ENCODE measurements at regions not wholly inside any gene's neighbourhood (a gene's known extent, or its start where the extent isn't known, plus 50 kb on each side); places are given as distances from the start of the nearest gene placed in this dataset.

DNA sequence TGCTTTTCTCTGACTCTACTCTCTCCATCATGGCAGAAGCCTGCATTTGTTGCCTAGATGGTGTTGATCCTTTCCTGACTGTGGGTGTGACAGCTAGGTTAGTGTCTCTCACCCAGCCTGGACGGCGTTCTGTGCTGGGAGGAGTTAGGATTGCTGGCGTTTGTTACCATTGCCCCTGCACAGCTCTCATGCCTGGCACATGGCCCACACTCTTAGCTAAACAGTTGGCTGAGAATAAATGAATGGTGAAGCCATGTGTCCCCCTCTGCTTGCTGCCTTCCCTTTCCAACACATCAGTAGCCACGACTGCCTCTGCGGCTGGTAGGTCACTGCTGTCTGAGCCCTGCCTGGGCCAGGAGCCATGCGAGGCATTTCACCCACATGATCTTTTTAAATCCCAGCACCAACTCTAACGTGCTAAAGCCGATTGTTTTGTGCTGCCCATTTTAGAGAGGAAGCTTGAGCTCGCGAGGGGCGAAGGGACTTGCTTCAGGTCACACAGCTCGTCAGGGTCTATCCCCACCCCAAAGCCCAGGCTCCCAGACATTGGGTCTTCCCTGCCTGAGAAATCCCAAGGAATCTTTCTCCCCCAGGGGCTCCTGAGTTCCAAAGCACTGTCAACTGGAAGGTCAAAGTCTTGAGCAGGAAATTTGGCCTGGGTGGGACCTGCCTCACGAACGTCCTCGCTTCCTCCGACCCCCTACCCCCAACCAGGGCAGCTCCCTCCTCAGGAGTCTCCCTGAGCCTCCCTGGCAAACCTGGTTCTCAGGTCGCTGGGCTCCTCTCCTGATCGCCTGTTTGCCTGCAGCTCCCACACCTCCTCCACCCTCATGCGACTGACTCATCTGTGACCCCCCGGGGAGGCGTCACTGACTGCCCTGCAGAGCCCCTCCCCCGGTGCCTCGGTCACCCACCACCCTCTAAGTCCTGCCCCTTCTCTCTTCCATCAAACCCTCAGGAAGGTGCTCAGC lies 271.7 kb upstream of the C1orf174 start:
- Mint-ChIP-seq H3K36me3 (ENCODE audit: insufficient read depth, unreplicated experiment) (no peaks in the 10 kb centered on the region), H3K4me3 (ENCODE audit: unreplicated experiment) (no peak overlapping the region), H3K4me1 (ENCODE audit: insufficient read depth, unreplicated experiment) (no peaks in the 10 kb centered on the region), H3K27me3 (ENCODE audit: insufficient read depth, unreplicated experiment) (no peaks in the 10 kb centered on the region), H3K27ac (ENCODE audit: low read depth, unreplicated experiment) (no peak overlapping the region), H3K9me3 (ENCODE audit: unreplicated experiment) (peaks cover 34% of the 10 kb centered on the region)
- ChIA-PET POLR2A (no interaction called here), CTCF (no interaction called here)
- no peak for DNase-seq (ENCODE audit: unreplicated experiment)
- no TSS peak for BruUV-seq (replicated peaks)
- intact Hi-C loops (cut with micrococcal nuclease): no loop called here
- TF ChIP-seq, protein P1, sequence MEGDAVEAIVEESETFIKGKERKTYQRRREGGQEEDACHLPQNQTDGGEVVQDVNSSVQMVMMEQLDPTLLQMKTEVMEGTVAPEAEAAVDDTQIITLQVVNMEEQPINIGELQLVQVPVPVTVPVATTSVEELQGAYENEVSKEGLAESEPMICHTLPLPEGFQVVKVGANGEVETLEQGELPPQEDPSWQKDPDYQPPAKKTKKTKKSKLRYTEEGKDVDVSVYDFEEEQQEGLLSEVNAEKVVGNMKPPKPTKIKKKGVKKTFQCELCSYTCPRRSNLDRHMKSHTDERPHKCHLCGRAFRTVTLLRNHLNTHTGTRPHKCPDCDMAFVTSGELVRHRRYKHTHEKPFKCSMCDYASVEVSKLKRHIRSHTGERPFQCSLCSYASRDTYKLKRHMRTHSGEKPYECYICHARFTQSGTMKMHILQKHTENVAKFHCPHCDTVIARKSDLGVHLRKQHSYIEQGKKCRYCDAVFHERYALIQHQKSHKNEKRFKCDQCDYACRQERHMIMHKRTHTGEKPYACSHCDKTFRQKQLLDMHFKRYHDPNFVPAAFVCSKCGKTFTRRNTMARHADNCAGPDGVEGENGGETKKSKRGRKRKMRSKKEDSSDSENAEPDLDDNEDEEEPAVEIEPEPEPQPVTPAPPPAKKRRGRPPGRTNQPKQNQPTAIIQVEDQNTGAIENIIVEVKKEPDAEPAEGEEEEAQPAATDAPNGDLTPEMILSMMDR (IDR thresholded peaks at IDR 0.05; ENCODE audit: unreplicated experiment): no peak

- H3K9me3 Mint-ChIP-seq (ENCODE audit: unreplicated experiment): peaks cover 29% of the 10 kb centered on the region
- POLR2A ChIA-PET: no interaction called here
- no peaks in the 10 kb centered on the region for H3K4me1 Mint-ChIP-seq (ENCODE audit: insufficient read depth, unreplicated experiment)
- H3K27ac Mint-ChIP-seq (ENCODE audit: low read depth, unreplicated experiment): no peak overlapping the region
- CTCF ChIA-PET: no interaction called here
- H3K36me3 Mint-ChIP-seq (ENCODE audit: insufficient read depth, unreplicated experiment): no peaks in the 10 kb centered on the region
- H3K27me3 Mint-ChIP-seq (ENCODE audit: insufficient read depth, unreplicated experiment): no peaks in the 10 kb centered on the region
- no peak for DNase-seq (ENCODE audit: unreplicated experiment)
- TF ChIP-seq, protein P1 (IDR thresholded peaks at IDR 0.05; ENCODE audit: unreplicated experiment): no peak
- intact Hi-C loops (cut with micrococcal nuclease): no loop called here
- BruUV-seq (replicated peaks): no TSS peak
- no peak overlapping the region for H3K4me3 Mint-ChIP-seq (ENCODE audit: unreplicated experiment)
Measured at GRCh38 chr1:4172644-4173599, 272.9 kb upstream of the C1orf174 start.

DNA sequence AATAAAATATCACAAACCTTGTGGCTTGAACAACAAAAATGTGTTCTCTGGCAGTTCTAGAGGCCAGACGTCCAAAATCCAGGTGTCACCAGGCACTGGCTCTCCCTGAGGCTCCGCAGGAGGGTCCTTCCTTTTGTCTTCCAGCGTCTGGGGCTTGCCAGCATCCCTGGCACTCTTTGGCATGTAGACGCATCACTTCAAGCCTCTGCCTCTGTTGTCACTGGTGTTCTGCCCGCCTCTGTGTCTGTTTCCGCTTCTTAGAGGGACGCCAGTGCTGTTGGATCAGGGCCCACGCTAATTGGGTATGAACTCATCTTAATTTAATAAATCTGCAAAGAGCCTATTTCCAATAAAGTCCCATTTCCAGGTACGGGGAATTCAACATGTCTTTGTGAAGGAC lies 273.7 kb upstream of the C1orf174 start:
- ChIA-PET POLR2A (no interaction called here), CTCF (no interaction called here)
- Mint-ChIP-seq H3K4me3 (ENCODE audit: unreplicated experiment) (no peak overlapping the region), H3K9me3 (ENCODE audit: unreplicated experiment) (peaks cover 36% of the 10 kb centered on the region), H3K27me3 (ENCODE audit: insufficient read depth, unreplicated experiment) (no peaks in the 10 kb centered on the region), H3K27ac (ENCODE audit: low read depth, unreplicated experiment) (no peak overlapping the region), H3K4me1 (ENCODE audit: insufficient read depth, unreplicated experiment) (no peaks in the 10 kb centered on the region), H3K36me3 (ENCODE audit: insufficient read depth, unreplicated experiment) (no peaks in the 10 kb centered on the region)
- no peak for DNase-seq (ENCODE audit: unreplicated experiment)
- intact Hi-C loops (cut with micrococcal nuclease): no loop called here
- TF ChIP-seq, protein P1 (IDR thresholded peaks at IDR 0.05; ENCODE audit: unreplicated experiment): no peak
- no TSS peak for BruUV-seq (replicated peaks)

All from MCF 10A (cell line).